ENCODE measurements at regions not wholly inside any gene's neighbourhood (a gene's known extent, or its start where the extent isn't known, plus 50 kb on each side); places are given as distances from the start of the nearest gene placed in this dataset.

- no peak overlapping the region for H2AFZ ChIP-seq (ENCODE audit: low read depth, low read length, severe bottlenecking)
- H3K4me2 ChIP-seq (ENCODE audit: low read depth, low read length, poor library complexity, severe bottlenecking), result no peak overlapping the region
- H3K9me2 ChIP-seq (replicated peaks; ENCODE audit: insufficient read depth, low read length), result no peaks in the 10 kb centered on the region
- no peaks in the 10 kb centered on the region for H4K20me1 ChIP-seq (ENCODE audit: low read depth, low read length)
- H3K27ac ChIP-seq (ENCODE audit: low read depth, low read length), result no peak overlapping the region
- no peak overlapping the region for H3K4me3 ChIP-seq (ENCODE audit: insufficient read depth, low read length, poor library complexity, severe bottlenecking)
- no peaks in the 10 kb centered on the region for H3K9me3 ChIP-seq (ENCODE audit: insufficient read depth, low read length)
- no peak for TF ChIP-seq EZH2phosphoT487 (conservative IDR thresholded peaks at IDR 0.05; ENCODE audit: low read length)
- TF ChIP-seq, protein P1, sequence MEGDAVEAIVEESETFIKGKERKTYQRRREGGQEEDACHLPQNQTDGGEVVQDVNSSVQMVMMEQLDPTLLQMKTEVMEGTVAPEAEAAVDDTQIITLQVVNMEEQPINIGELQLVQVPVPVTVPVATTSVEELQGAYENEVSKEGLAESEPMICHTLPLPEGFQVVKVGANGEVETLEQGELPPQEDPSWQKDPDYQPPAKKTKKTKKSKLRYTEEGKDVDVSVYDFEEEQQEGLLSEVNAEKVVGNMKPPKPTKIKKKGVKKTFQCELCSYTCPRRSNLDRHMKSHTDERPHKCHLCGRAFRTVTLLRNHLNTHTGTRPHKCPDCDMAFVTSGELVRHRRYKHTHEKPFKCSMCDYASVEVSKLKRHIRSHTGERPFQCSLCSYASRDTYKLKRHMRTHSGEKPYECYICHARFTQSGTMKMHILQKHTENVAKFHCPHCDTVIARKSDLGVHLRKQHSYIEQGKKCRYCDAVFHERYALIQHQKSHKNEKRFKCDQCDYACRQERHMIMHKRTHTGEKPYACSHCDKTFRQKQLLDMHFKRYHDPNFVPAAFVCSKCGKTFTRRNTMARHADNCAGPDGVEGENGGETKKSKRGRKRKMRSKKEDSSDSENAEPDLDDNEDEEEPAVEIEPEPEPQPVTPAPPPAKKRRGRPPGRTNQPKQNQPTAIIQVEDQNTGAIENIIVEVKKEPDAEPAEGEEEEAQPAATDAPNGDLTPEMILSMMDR (IDR thresholded peaks at IDR 0.05; ENCODE audit: insufficient read depth, low read length, poor library complexity, severe bottlenecking), result no peak
- no peaks in the 10 kb centered on the region for H3K36me3 ChIP-seq (ENCODE audit: low read length)
- H3K27me3 ChIP-seq (ENCODE audit: low read length), result no peaks in the 10 kb centered on the region
- H3F3A ChIP-seq (ENCODE audit: insufficient read depth), result no peaks in the 10 kb centered on the region
- H3K9ac ChIP-seq (ENCODE audit: low read length), result no peak overlapping the region
- no peaks in the 10 kb centered on the region for H3K79me2 ChIP-seq (ENCODE audit: insufficient read depth, low read length)
These were observed 405.2 kb downstream of the PPARGC1A start for GRCh38 chr4:23484689-23485088.

DNA sequence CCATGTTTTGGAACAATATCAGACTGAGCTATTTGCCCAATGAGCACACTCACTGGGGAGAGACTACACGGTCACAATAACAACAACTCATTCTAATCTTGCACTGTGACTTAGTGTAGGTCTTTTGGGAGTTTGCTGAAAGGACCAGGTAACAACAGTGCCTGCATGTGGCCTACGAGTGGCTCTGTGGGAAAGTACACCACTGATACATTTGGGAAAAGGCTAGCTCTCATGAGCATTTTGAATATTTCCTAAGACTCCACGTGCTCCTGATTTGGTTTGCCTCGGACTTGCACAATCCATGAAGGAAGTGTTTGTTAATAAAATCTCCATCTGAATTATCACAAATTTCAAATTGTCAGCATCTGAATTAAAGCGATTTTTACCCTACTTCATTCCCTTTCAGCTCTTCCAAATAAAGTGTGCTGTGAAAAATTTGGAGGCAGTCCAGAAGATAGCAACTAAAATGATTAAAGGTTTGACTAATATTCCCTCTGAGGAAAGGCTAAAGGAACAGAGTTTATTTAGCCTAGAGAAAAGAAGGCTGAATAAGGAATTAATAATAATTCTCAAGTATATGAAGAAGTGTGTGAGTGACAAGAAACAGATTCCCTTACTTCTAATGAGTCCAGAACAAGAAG is 406.4 kb downstream of the PPARGC1A start:
- H3K4me3 ChIP-seq (ENCODE audit: insufficient read depth, low read length, poor library complexity, severe bottlenecking), result no peak overlapping the region
- no peaks in the 10 kb centered on the region for H3K9me3 ChIP-seq (ENCODE audit: insufficient read depth, low read length)
- H3K79me2 ChIP-seq (ENCODE audit: insufficient read depth, low read length), result no peaks in the 10 kb centered on the region
- no peak overlapping the region for H3K4me2 ChIP-seq (ENCODE audit: low read depth, low read length, poor library complexity, severe bottlenecking)
- H2AFZ ChIP-seq (ENCODE audit: low read depth, low read length, severe bottlenecking), result no peak overlapping the region
- no peaks in the 10 kb centered on the region for H3K36me3 ChIP-seq (ENCODE audit: low read length)
- H4K20me1 ChIP-seq (ENCODE audit: low read depth, low read length), result no peaks in the 10 kb centered on the region
- no peak overlapping the region for H3K27ac ChIP-seq (ENCODE audit: low read depth, low read length)
- no peak overlapping the region for H3K9ac ChIP-seq (ENCODE audit: low read length)
- no peaks in the 10 kb centered on the region for H3K9me2 ChIP-seq (replicated peaks; ENCODE audit: insufficient read depth, low read length)
- no peaks in the 10 kb centered on the region for H3F3A ChIP-seq (ENCODE audit: insufficient read depth)
- no peaks in the 10 kb centered on the region for H3K27me3 ChIP-seq (ENCODE audit: low read length)
- TF ChIP-seq EZH2phosphoT487 (conservative IDR thresholded peaks at IDR 0.05; ENCODE audit: low read length), result no peak
- TF ChIP-seq, protein P1 (IDR thresholded peaks at IDR 0.05; ENCODE audit: insufficient read depth, low read length, poor library complexity, severe bottlenecking), result no peak

DNA sequence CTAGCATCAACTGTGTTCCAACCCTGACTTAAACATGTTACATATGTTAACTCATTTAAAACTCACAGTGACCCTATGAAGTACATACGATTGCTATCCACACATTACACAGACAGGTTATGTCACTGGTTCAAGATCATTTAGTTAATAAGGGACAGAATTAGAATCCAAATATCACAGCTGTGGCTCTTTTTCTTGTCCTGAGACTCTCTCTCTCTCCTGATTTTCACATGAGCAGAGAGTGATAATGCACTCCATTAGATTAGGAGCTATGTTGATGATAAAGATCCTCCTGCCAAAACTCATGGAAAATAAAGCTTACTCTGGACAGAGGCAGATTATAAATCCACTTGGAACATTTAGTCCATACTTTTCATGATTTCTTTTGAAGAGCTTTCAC is 408.3 kb downstream of the PPARGC1A start:
- no peaks in the 10 kb centered on the region for H3K9me2 ChIP-seq (replicated peaks; ENCODE audit: insufficient read depth, low read length)
- H3F3A ChIP-seq (ENCODE audit: insufficient read depth), result no peaks in the 10 kb centered on the region
- H2AFZ ChIP-seq (ENCODE audit: low read depth, low read length, severe bottlenecking), result no peak overlapping the region
- no peaks in the 10 kb centered on the region for H3K36me3 ChIP-seq (ENCODE audit: low read length)
- no peak for TF ChIP-seq EZH2phosphoT487 (conservative IDR thresholded peaks at IDR 0.05; ENCODE audit: low read length)
- TF ChIP-seq, protein P1 (IDR thresholded peaks at IDR 0.05; ENCODE audit: insufficient read depth, low read length, poor library complexity, severe bottlenecking), result no peak
- no peak overlapping the region for H3K9ac ChIP-seq (ENCODE audit: low read length)
- no peak overlapping the region for H3K27ac ChIP-seq (ENCODE audit: low read depth, low read length)
- H4K20me1 ChIP-seq (ENCODE audit: low read depth, low read length), result no peaks in the 10 kb centered on the region
- H3K4me2 ChIP-seq (ENCODE audit: low read depth, low read length, poor library complexity, severe bottlenecking), result no peak overlapping the region
- no peaks in the 10 kb centered on the region for H3K27me3 ChIP-seq (ENCODE audit: low read length)
- H3K4me3 ChIP-seq (ENCODE audit: insufficient read depth, low read length, poor library complexity, severe bottlenecking), result no peak overlapping the region
- no peaks in the 10 kb centered on the region for H3K9me3 ChIP-seq (ENCODE audit: insufficient read depth, low read length)
- no peaks in the 10 kb centered on the region for H3K79me2 ChIP-seq (ENCODE audit: insufficient read depth, low read length)

Measured in SU-DHL-6 (cell line).